CD14-positive monocyte (primary cell): ENCODE measurements at regions not wholly inside any gene's neighbourhood (a gene's known extent, or its start where the extent isn't known, plus 50 kb on each side); places are given as distances from the start of the nearest gene placed in this dataset.

Experiments used
- DNase-seq, 3 donors: peaks; one replicate each; pipeline ENCODE4 v3.0.0-alpha.2; 2011 to 2022
- H2AFZ ChIP-seq: 2 replicates; pipeline ENCODE4 v1.6.0; 2012; ENCODE audit warnings: mild to moderate bottlenecking, low read depth, low read length, inconsistent platforms; ENCODE audit not compliant: insufficient read depth, poor library complexity, severe bottlenecking
- H3K27ac ChIP-seq, 2 donors: 1 replicate in 1 of 2; 2 replicates in 1 of 2; pipeline ENCODE4 v1.5.1; 2012 to 2013; ENCODE audit warnings: low read length in 2 of 2, control low read depth in 1 of 2, inconsistent platforms in 1 of 2, low read depth in 1 of 2, mild to moderate bottlenecking in 1 of 2
- H3K27me3 ChIP-seq, 2 donors: one replicate each; pipeline versions ENCODE4 v1.6.0 to v1.6.1; 2011 to 2013; ENCODE audit warnings: low read length in 2 of 2; ENCODE audit not compliant: control insufficient read depth in 2 of 2, insufficient read depth in 2 of 2
- H3K36me3 ChIP-seq, 2 donors: replicated peaks in 1 of 2; 1 replicate in 1 of 2; 2 replicates in 1 of 2; pipeline versions ENCODE4 v1.5.1 to v1.6.1; 2012 to 2013; ENCODE audit warnings: low read length in 2 of 2, control low read depth in 1 of 2, inconsistent platforms in 1 of 2, mild to moderate bottlenecking in 1 of 2; ENCODE audit not compliant: insufficient read depth in 2 of 2, control insufficient read depth in 1 of 2
- H3K4me1 ChIP-seq, 2 donors: 1 replicate in 1 of 2; 2 replicates in 1 of 2; pipeline versions ENCODE4 v1.5.1 to v1.6.1; 2012 to 2013; ENCODE audit warnings: low read length in 2 of 2, control low read depth in 1 of 2, inconsistent platforms in 1 of 2, mild to moderate bottlenecking in 1 of 2, moderate library complexity in 1 of 2; ENCODE audit not compliant: insufficient read depth in 2 of 2, control insufficient read depth in 1 of 2
- H3K4me2 ChIP-seq: replicated peaks from 2 replicates; pipeline ENCODE3; 2012; ENCODE audit warnings: low read length, moderate library complexity, mild to moderate bottlenecking; ENCODE audit not compliant: poor library complexity, severe bottlenecking; ENCODE audit errors: extremely low read depth
- H3K4me3 ChIP-seq, 3 experiments: fragments of 200-600 bp in 1 of 3; sonication (generic) in 1 of 3; replicated peaks in 1 of 3; 1 replicate in 2 of 3; 2 replicates in 1 of 3; pipeline ENCODE4 v1.5.1; 2011 to 2013; ENCODE audit warnings: low read length in 3 of 3, mild to moderate bottlenecking in 3 of 3, control low read depth in 2 of 3, low read depth in 2 of 3, inconsistent platforms in 1 of 3, moderate library complexity in 1 of 3
- H3K79me2 ChIP-seq: 2 replicates; pipeline ENCODE4 v1.6.0; 2012; ENCODE audit warnings: mild to moderate bottlenecking, control low read depth, inconsistent platforms, low read length, moderate library complexity; ENCODE audit not compliant: insufficient read depth
- H3K9ac ChIP-seq: 2 replicates; pipeline ENCODE4 v1.6.0; 2017; ENCODE audit warnings: low read length, mild to moderate bottlenecking; ENCODE audit not compliant: insufficient read depth, poor library complexity, severe bottlenecking
- H3K9me3 ChIP-seq, 2 donors: replicated peaks in 1 of 2; 1 replicate in 1 of 2; 2 replicates in 1 of 2; pipeline versions ENCODE4 v1.5.1 to v1.6.1; 2012 to 2013; ENCODE audit warnings: low read length in 2 of 2, control low read depth in 1 of 2; ENCODE audit not compliant: control insufficient read depth in 1 of 2, insufficient read depth in 1 of 2
- H4K20me1 ChIP-seq: 2 replicates; pipeline ENCODE4 v1.6.0; 2012; ENCODE audit warnings: mild to moderate bottlenecking, low read length, control low read depth, moderate library complexity; ENCODE audit not compliant: insufficient read depth
- H3K27ac Mint-ChIP-seq, 7 donors: one replicate each; pipeline ENCODE4 v1.8.0; 2020; ENCODE audit warnings: mild to moderate bottlenecking in 7 of 7, mixed read lengths in 7 of 7, moderate library complexity in 6 of 7, inconsistent platforms in 2 of 7
- H3K27me3 Mint-ChIP-seq, 3 donors: one replicate each; pipeline ENCODE4 v1.8.0; 2021 to 2022; ENCODE audit warnings: low read depth in 3 of 3, mild to moderate bottlenecking in 3 of 3, mixed read lengths in 3 of 3, moderate library complexity in 3 of 3, inconsistent platforms in 1 of 3
- H3K36me3 Mint-ChIP-seq, 2 donors: one replicate each; pipeline ENCODE4 v1.8.0; 2020; ENCODE audit warnings: mixed read lengths in 2 of 2, inconsistent platforms in 1 of 2, mild to moderate bottlenecking in 1 of 2
- H3K4me1 Mint-ChIP-seq: one replicate; pipeline ENCODE4 v1.8.0; 2020; ENCODE audit warnings: mild to moderate bottlenecking, mixed read lengths
- H3K4me3 Mint-ChIP-seq, 2 donors: one replicate each; pipeline ENCODE4 v1.8.0; 2020; ENCODE audit warnings: mild to moderate bottlenecking in 2 of 2, mixed read lengths in 2 of 2, moderate library complexity in 1 of 2
- H3K9me3 Mint-ChIP-seq, 7 donors: one replicate each; pipeline ENCODE4 v1.8.0; 2020 to 2022; ENCODE audit warnings: mixed read lengths in 7 of 7, mild to moderate bottlenecking in 6 of 7, moderate library complexity in 6 of 7, inconsistent platforms in 2 of 7
- CTCF ChIP-seq: fragments of 200-600 bp; IDR thresholded peaks from one replicate; pipeline ENCODE4 v1.8.0; 2022; ENCODE audit warnings: antibody characterized with exemption, mild to moderate bottlenecking
- WGBS: methylation state at CpG from one replicate; pipeline ENCODE4 v1.1.5; 2013; ENCODE audit warnings: missing lambda C conversion rate; ENCODE audit not compliant: insufficient coverage; 5-methylcytosine and 5-hydroxymethylcytosine counted together
- intact Hi-C, 2 donors: fragments of 100-400 bp; cut with micrococcal nuclease; formaldehyde crosslinking; loops; one replicate each; pipeline versions ENCODE4 v1.15.0 to v1.15.1; 2023

- no peak overlapping the region for H3K27ac Mint-ChIP-seq
- no peaks in the 10 kb centered on the region for H3K27me3 ChIP-seq
- H3K4me1 ChIP-seq = no peaks in the 10 kb centered on the region
- peaks cover 4 to 24% (median 8%) of the 10 kb centered on the region in 7 donors for H3K9me3 Mint-ChIP-seq
- no peaks in the 10 kb centered on the region for H4K20me1 ChIP-seq
- no peak overlapping the region for H3K4me2 ChIP-seq
- no peak overlapping the region for H3K27ac ChIP-seq
- no peaks in the 10 kb centered on the region for H3K36me3 ChIP-seq
- H3K79me2 ChIP-seq = no peaks in the 10 kb centered on the region
- H3K4me3 ChIP-seq = no peak overlapping the region
- no peak overlapping the region for H3K9ac ChIP-seq
- no peak for TF ChIP-seq CTCF
- H3K4me3 Mint-ChIP-seq = no peak overlapping the region
- H3K4me1 Mint-ChIP-seq = no peaks in the 10 kb centered on the region
- DNase-seq = no peak
- H3K27me3 Mint-ChIP-seq = peaks cover 0 to 2% (median 1%) of the 10 kb centered on the region in 3 donors
- H3K36me3 Mint-ChIP-seq = no peaks in the 10 kb centered on the region
- intact Hi-C loops = no loop called here
- no CpG with 5 or more reads among the region's 3 CpGs for WGBS
- no peak overlapping the region for H2AFZ ChIP-seq
- H3K9me3 ChIP-seq = peaks cover 4 to 5% of the 10 kb centered on the region in 2 donors
Measured at GRCh38 chr6:40125680-40126394, 191.6 kb upstream of the MOCS1 start.

- no peak overlapping the region for H3K4me2 ChIP-seq
- no CpG with 5 or more reads among the region's 4 CpGs for WGBS
Measured at GRCh38 chr6:40124924-40125323, 190.7 kb upstream of the MOCS1 start.

More at GRCh38 chr6:40124924-40125323, 190.7 kb upstream of the MOCS1 start:
- Mint-ChIP-seq H3K27me3 (peaks cover 0 to 1% (median 0%) of the 10 kb centered on the region in 3 donors), H3K27ac (no peak overlapping the region), H3K4me3 (no peak overlapping the region), H3K4me1 (no peaks in the 10 kb centered on the region), H3K9me3 (peaks cover 0 to 22% (median 4%) of the 10 kb centered on the region in 7 donors), H3K36me3 (no peaks in the 10 kb centered on the region)
- no peaks in the 10 kb centered on the region for H3K79me2 ChIP-seq
- H3K9me3 ChIP-seq = peaks cover 0 to 5% of the 10 kb centered on the region in 2 donors
- DNase-seq = no peak
- H3K9ac ChIP-seq = no peak overlapping the region
- H2AFZ ChIP-seq = no peak overlapping the region
- H3K27me3 ChIP-seq = no peaks in the 10 kb centered on the region
- intact Hi-C loops = no loop called here
- no peaks in the 10 kb centered on the region for H4K20me1 ChIP-seq
- H3K27ac ChIP-seq = no peak overlapping the region
- no peaks in the 10 kb centered on the region for H3K36me3 ChIP-seq
- TF ChIP-seq CTCF = no peak
- no peak overlapping the region for H3K4me3 ChIP-seq
- H3K4me1 ChIP-seq = no peaks in the 10 kb centered on the region
